Liver (tissue), 2 donors: ENCODE measurements at regions not wholly inside any gene's neighbourhood (a gene's known extent, or its start where the extent isn't known, plus 50 kb on each side); places are given as distances from the start of the nearest gene placed in this dataset.

Experiments
- TF ChIP-seq, protein P1 (sequence below): IDR thresholded peaks from 2 replicates; pipeline ENCODE4 v1.6.1; 2016; ENCODE audit warnings: antibody characterized with exemption
- TF ChIP-seq, protein P2 (sequence below): fragments of 150-350 bp; IDR thresholded peaks from 2 replicates; pipeline ENCODE4 v1.5.1; 2017; ENCODE audit warnings: improper control_type of control experiment, low read depth, low read length; ENCODE audit not compliant: missing input control
- donor health status: healthy.

DNA sequence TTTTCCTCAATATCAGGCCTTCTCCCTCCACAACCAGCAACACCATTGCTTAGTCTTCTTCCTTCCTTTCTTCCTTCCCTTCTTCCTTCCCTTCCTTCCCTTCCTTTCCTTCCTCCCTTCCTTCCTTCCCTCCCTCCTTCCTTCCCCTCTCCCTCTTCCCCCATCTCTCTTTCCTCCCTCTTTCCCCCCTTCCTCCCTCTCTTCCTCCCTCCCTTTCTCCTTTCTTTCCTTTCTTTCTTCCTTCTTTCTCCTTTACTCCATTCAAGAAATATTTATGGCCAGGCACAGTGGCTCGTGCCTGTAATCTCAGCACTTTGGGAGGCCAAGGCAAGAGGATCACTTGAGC lies 66.4 kb upstream of the SIRPA start:
- TF ChIP-seq, protein P1, sequence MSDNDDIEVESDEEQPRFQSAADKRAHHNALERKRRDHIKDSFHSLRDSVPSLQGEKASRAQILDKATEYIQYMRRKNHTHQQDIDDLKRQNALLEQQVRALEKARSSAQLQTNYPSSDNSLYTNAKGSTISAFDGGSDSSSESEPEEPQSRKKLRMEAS, result no peak
- TF ChIP-seq, protein P2, sequence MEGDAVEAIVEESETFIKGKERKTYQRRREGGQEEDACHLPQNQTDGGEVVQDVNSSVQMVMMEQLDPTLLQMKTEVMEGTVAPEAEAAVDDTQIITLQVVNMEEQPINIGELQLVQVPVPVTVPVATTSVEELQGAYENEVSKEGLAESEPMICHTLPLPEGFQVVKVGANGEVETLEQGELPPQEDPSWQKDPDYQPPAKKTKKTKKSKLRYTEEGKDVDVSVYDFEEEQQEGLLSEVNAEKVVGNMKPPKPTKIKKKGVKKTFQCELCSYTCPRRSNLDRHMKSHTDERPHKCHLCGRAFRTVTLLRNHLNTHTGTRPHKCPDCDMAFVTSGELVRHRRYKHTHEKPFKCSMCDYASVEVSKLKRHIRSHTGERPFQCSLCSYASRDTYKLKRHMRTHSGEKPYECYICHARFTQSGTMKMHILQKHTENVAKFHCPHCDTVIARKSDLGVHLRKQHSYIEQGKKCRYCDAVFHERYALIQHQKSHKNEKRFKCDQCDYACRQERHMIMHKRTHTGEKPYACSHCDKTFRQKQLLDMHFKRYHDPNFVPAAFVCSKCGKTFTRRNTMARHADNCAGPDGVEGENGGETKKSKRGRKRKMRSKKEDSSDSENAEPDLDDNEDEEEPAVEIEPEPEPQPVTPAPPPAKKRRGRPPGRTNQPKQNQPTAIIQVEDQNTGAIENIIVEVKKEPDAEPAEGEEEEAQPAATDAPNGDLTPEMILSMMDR, result no peak
